LNCaP clone FGC (cell line): ENCODE measurements at regions not wholly inside any gene's neighbourhood (a gene's known extent, or its start where the extent isn't known, plus 50 kb on each side); places are given as distances from the start of the nearest gene placed in this dataset.
"Not testable (repeated sequence)": the region's sequence is repeated elsewhere in the genome, so short reads cannot be mapped to it uniquely, and the experiment has no call there.

Experiments
- DNase-seq: peaks from one replicate; pipeline ENCODE4 v3.0.0-alpha.2; 2011; ENCODE audit warnings: low read depth
- H3K4me3 ChIP-seq: 2 replicates; pipeline ENCODE4 v1.5.1; 2011; ENCODE audit warnings: mild to moderate bottlenecking, low read depth, low read length, control low read depth
- TF ChIP-seq, protein P1 (sequence below): IDR thresholded peaks from 2 replicates; pipeline ENCODE4 v1.5.1; 2012; ENCODE audit warnings: mild to moderate bottlenecking; ENCODE audit not compliant: control insufficient read depth, insufficient read depth; ENCODE audit errors: extremely low read depth

DNA sequence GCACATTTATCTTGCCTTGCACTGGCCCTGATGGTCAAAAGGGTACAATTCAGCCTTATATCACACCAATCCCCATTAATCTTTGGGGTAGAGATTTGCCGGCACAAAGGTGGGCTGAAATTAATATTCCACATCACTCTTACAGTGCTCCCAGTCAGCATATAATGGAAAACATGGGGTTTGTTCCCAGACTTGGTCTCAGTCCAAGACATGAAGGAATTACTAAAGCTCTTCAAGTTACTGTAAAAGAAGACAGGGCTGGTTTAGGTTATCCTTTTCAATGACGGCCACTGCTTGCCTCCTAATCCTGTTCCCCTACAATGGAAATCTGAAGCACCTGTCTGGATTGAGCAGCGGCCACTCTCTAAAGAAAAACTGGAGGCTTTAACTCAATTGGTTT, 160.7 kb downstream of the IER5 start:
- DNase-seq: no peak
- TF ChIP-seq, protein P1, sequence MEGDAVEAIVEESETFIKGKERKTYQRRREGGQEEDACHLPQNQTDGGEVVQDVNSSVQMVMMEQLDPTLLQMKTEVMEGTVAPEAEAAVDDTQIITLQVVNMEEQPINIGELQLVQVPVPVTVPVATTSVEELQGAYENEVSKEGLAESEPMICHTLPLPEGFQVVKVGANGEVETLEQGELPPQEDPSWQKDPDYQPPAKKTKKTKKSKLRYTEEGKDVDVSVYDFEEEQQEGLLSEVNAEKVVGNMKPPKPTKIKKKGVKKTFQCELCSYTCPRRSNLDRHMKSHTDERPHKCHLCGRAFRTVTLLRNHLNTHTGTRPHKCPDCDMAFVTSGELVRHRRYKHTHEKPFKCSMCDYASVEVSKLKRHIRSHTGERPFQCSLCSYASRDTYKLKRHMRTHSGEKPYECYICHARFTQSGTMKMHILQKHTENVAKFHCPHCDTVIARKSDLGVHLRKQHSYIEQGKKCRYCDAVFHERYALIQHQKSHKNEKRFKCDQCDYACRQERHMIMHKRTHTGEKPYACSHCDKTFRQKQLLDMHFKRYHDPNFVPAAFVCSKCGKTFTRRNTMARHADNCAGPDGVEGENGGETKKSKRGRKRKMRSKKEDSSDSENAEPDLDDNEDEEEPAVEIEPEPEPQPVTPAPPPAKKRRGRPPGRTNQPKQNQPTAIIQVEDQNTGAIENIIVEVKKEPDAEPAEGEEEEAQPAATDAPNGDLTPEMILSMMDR: no peak
- no peak overlapping the region for H3K4me3 ChIP-seq

- TF ChIP-seq, protein P1: no peak
- DNase-seq: no peak
- H3K4me3 ChIP-seq: no peak overlapping the region
Measured at GRCh38 chr1:181250038-181250437, 161.5 kb downstream of the IER5 start.

GRCh38 chr1:181251001-181251712, 162.7 kb downstream of the IER5 start:
- no peak overlapping the region for H3K4me3 ChIP-seq
- peak; percentile 97 for DNase-seq
- TF ChIP-seq, protein P1: no peak

DNA sequence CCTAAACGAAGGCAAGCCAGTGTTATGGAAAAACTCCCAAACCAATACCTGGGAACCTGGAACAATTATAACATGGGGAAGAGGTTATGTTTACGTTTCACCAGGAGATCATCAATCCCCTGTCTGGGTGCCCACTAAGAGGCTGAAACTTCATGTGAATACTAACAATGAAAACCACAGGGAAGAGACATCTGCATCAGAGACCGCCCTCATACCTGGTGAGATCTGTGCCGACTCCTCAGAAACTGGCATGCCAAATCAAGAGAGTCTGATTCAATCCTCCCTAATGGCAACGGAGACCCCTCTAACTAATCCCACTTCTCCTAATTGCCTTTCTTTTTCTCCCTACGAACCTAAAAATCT, 163.2 kb downstream of the IER5 start:
- H3K4me3 ChIP-seq: no peak overlapping the region
- TF ChIP-seq, protein P1: no peak
- DNase-seq: no peak

GRCh38 chr1:181253601-181254000, 165.1 kb downstream of the IER5 start:
- not testable (repeated sequence) for H3K4me3 ChIP-seq, DNase-seq

- no peak for DNase-seq
- no peak overlapping the region for H3K4me3 ChIP-seq
- TF ChIP-seq, protein P1: no peak
Measured at GRCh38 chr1:181255270-181255929, 166.9 kb downstream of the IER5 start.

DNA sequence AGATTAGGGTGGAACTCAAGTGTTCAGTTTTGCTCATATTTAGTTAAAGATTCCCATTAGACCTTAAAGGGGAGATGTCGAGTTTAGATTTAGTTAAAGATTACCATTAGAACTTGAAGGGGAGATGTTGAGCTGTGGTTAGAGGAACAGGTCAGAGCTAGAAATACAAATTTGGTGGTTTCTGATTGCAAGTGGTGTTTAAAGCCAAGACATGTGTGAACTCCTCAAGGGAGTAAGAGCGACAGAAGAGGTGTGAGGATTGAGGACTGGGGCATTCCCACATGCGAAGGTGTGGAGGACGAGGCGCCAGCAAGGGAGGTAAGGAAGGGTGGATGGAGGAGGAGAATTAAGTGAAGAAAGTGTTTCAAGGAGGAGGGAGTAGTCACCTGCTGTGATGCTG, 168.6 kb downstream of the IER5 start:
- H3K4me3 ChIP-seq: no peak overlapping the region
- TF ChIP-seq, protein P1: no peak
- DNase-seq: no peak
